ENCODE measurements at regions not wholly inside any gene's neighbourhood (a gene's known extent, or its start where the extent isn't known, plus 50 kb on each side); places are given as distances from the start of the nearest gene placed in this dataset.

GRCh38 chr10:131726967-131727366 lies 173.8 kb upstream of the PPP2R2D start:
- DNase-seq = no peak

- no peak for DNase-seq
These were observed 173.2 kb upstream of the PPP2R2D start for GRCh38 chr10:131727560-131727959.

- no peak for DNase-seq
These were observed 172.3 kb upstream of the PPP2R2D start for GRCh38 chr10:131728286-131729228.

GRCh38 chr10:131729361-131729760 lies 171.4 kb upstream of the PPP2R2D start:
- DNase-seq = no peak

GRCh38 chr10:131729938-131730660 lies 170.7 kb upstream of the PPP2R2D start:
- no peak for DNase-seq

- no peak for DNase-seq
These were observed 169.9 kb upstream of the PPP2R2D start for GRCh38 chr10:131730771-131731497.

- no peak for DNase-seq
These were observed 168.8 kb upstream of the PPP2R2D start for GRCh38 chr10:131731780-131732630.

- DNase-seq = no peak
These were observed 168.1 kb upstream of the PPP2R2D start for GRCh38 chr10:131732631-131733127.

GRCh38 chr10:131733596-131733995 lies 167.2 kb upstream of the PPP2R2D start:
- no peak for DNase-seq

GRCh38 chr10:131735577-131735976 lies 165.2 kb upstream of the PPP2R2D start:
- no peak for DNase-seq

GRCh38 chr10:131736321-131736980 lies 164.4 kb upstream of the PPP2R2D start:
- DNase-seq = no peak

GRCh38 chr10:131737543-131738395 lies 163.0 kb upstream of the PPP2R2D start:
- no peak for DNase-seq

GRCh38 chr10:131738396-131738735 lies 162.4 kb upstream of the PPP2R2D start:
- peak in 1 of 56 donors; percentile 53 for DNase-seq

GRCh38 chr10:131739206-131739605 lies 161.6 kb upstream of the PPP2R2D start:
- peak in 35 of 56 donors; percentile 6 to 85 (median 39) for DNase-seq

GRCh38 chr10:131742500-131742951 lies 158.3 kb upstream of the PPP2R2D start:
- DNase-seq = no peak

- DNase-seq = peak in 12 of 56 donors; percentile 11 to 53 (median 19)
These were observed 157.3 kb upstream of the PPP2R2D start for GRCh38 chr10:131743190-131744151.

GRCh38 chr10:131744346-131744745 lies 156.5 kb upstream of the PPP2R2D start:
- no peak for DNase-seq

GRCh38 chr10:131745591-131745990 lies 155.2 kb upstream of the PPP2R2D start:
- DNase-seq = no peak

All from nucleus accumbens (tissue), 56 donors.